ENCODE measurements at regions not wholly inside any gene's neighbourhood (a gene's known extent, or its start where the extent isn't known, plus 50 kb on each side); places are given as distances from the start of the nearest gene placed in this dataset.

DNA sequence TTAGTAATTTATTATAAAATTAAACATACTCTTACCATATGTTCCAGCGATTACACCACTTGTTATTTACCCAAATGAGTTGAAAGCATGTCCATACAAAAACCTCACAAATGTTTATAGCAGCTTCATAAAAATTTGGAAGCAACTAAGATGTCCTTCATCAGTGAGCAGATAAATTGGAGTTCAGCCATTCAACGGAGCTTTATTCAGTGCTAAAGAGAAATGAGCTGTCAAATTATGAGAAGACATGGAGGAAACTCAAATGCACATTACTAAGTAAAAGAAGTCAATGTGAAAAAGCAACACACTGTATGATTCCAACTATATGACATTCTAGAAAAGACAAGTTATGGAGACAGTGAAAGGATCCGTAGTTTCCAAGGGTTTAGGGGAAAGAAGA, 606.7 kb upstream of the TMPRSS15 start:
- Histone ChIP-seq H4K91ac (ENCODE audit: low read depth, low read length) (no peak overlapping the region), H3K9me3 (ENCODE audit: insufficient read depth, low read depth, low read length) (no peaks in the 10 kb centered on the region), H3K4me3 (ENCODE audit: low read depth, low read length) (no peak overlapping the region), H3K14ac (ENCODE audit: low read length) (no peak overlapping the region), H3K9ac (ENCODE audit: low read length) (no peak overlapping the region), H4K12ac (ENCODE audit: low read depth, low read length) (no peak overlapping the region), H2AK5ac (ENCODE audit: low read length) (no peak overlapping the region), H3K79me2 (ENCODE audit: control insufficient read depth, insufficient read depth, low read length, poor library complexity) (no peaks in the 10 kb centered on the region), H3K23ac (ENCODE audit: low read length) (no peak overlapping the region), H3K4me2 (ENCODE audit: low read length) (no peak overlapping the region), H3K27me3 (ENCODE audit: insufficient read depth, low read length) (no peaks in the 10 kb centered on the region), H3K36me3 (ENCODE audit: control insufficient read depth in 1 of 2, insufficient read depth in 2 of 2, low read length in 2 of 2) (no peaks in the 10 kb centered on the region), H2AFZ (ENCODE audit: insufficient read depth, low read length, poor library complexity) (no peak overlapping the region), H3K27ac (ENCODE audit: low read depth, low read length) (no peak overlapping the region), H2BK120ac (ENCODE audit: insufficient read depth, low read length, poor library complexity) (no peak overlapping the region), H3K4ac (ENCODE audit: low read depth, low read length) (no peak overlapping the region), H2BK5ac (ENCODE audit: low read depth, low read length, poor library complexity) (no peak overlapping the region), H3K4me1 (ENCODE audit: control insufficient read depth in 1 of 2, insufficient read depth in 2 of 2, low read length in 2 of 2) (no peaks in the 10 kb centered on the region), H4K8ac (ENCODE audit: low read depth, low read length) (no peak overlapping the region), H3K18ac (ENCODE audit: low read length) (no peak overlapping the region), H3K79me1 (ENCODE audit: low read length) (no peaks in the 10 kb centered on the region), H2BK12ac (ENCODE audit: low read length) (no peak overlapping the region)
- WGBS (ENCODE audit: extremely low coverage, insufficient coverage, insufficient read length), result no CpG with 5 or more reads among the region's 3 CpGs
- DNase-seq, result no peak

- H3K4me3 ChIP-seq (ENCODE audit: low read depth, low read length), result no peak overlapping the region
- H4K8ac ChIP-seq (ENCODE audit: low read depth, low read length), result no peak overlapping the region
- no peak overlapping the region for H3K4ac ChIP-seq (ENCODE audit: low read depth, low read length)
- no peak overlapping the region for H3K18ac ChIP-seq (ENCODE audit: low read length)
- H2AK5ac ChIP-seq (ENCODE audit: low read length), result no peak overlapping the region
- H3K23ac ChIP-seq (ENCODE audit: low read length), result no peak overlapping the region
- no peak overlapping the region for H2BK12ac ChIP-seq (ENCODE audit: low read length)
- no peak overlapping the region for H2BK5ac ChIP-seq (ENCODE audit: low read depth, low read length, poor library complexity)
- H3K79me1 ChIP-seq (ENCODE audit: low read length), result no peaks in the 10 kb centered on the region
- H2AFZ ChIP-seq (ENCODE audit: insufficient read depth, low read length, poor library complexity), result no peak overlapping the region
- DNase-seq, result no peak
- no peak overlapping the region for H3K27ac ChIP-seq (ENCODE audit: low read depth, low read length)
- no peak overlapping the region for H3K9ac ChIP-seq (ENCODE audit: low read length)
- no peaks in the 10 kb centered on the region for H3K27me3 ChIP-seq (ENCODE audit: insufficient read depth, low read length)
- no CpG with 5 or more reads among the region's 2 CpGs for WGBS (ENCODE audit: extremely low coverage, insufficient coverage, insufficient read length)
- H3K36me3 ChIP-seq (ENCODE audit: control insufficient read depth in 1 of 2, insufficient read depth in 2 of 2, low read length in 2 of 2), result no peaks in the 10 kb centered on the region
- no peak overlapping the region for H3K14ac ChIP-seq (ENCODE audit: low read length)
- no peaks in the 10 kb centered on the region for H3K4me1 ChIP-seq (ENCODE audit: control insufficient read depth in 1 of 2, insufficient read depth in 2 of 2, low read length in 2 of 2)
- no peak overlapping the region for H4K12ac ChIP-seq (ENCODE audit: low read depth, low read length)
- no peak overlapping the region for H2BK120ac ChIP-seq (ENCODE audit: insufficient read depth, low read length, poor library complexity)
- H4K91ac ChIP-seq (ENCODE audit: low read depth, low read length), result no peak overlapping the region
- H3K4me2 ChIP-seq (ENCODE audit: low read length), result no peak overlapping the region
- H3K9me3 ChIP-seq (ENCODE audit: insufficient read depth, low read depth, low read length), result no peaks in the 10 kb centered on the region
- no peaks in the 10 kb centered on the region for H3K79me2 ChIP-seq (ENCODE audit: control insufficient read depth, insufficient read depth, low read length, poor library complexity)
Measured at GRCh38 chr21:19010996-19011395, 607.4 kb upstream of the TMPRSS15 start.

DNA sequence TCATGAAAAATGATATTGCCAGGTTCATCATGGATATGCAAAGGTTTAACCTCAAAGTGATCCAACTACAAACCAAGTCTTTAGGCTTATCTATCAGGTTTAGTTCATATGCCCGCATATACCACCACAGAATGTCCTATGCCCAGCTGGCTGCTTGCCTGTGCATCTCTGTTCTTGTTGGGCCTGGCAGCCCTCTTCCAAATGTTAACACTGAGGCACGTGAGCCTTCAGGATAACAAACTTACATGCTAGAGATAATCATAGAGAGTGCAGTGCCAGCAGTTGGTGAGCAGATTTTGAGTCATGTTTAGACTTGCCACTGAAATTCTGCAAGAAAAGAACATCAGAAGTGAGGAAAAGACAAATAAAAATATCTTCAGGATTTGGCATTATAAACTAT, 607.9 kb upstream of the TMPRSS15 start:
- Histone ChIP-seq H3K36me3 (ENCODE audit: control insufficient read depth in 1 of 2, insufficient read depth in 2 of 2, low read length in 2 of 2) (no peaks in the 10 kb centered on the region), H2AFZ (ENCODE audit: insufficient read depth, low read length, poor library complexity) (no peak overlapping the region), H3K4ac (ENCODE audit: low read depth, low read length) (no peak overlapping the region), H4K91ac (ENCODE audit: low read depth, low read length) (no peak overlapping the region), H3K79me2 (ENCODE audit: control insufficient read depth, insufficient read depth, low read length, poor library complexity) (no peaks in the 10 kb centered on the region), H3K9me3 (ENCODE audit: insufficient read depth, low read depth, low read length) (no peaks in the 10 kb centered on the region), H3K9ac (ENCODE audit: low read length) (no peak overlapping the region), H3K4me1 (ENCODE audit: control insufficient read depth in 1 of 2, insufficient read depth in 2 of 2, low read length in 2 of 2) (no peaks in the 10 kb centered on the region), H4K8ac (ENCODE audit: low read depth, low read length) (no peak overlapping the region), H2AK5ac (ENCODE audit: low read length) (no peak overlapping the region), H3K4me3 (ENCODE audit: low read depth, low read length) (no peak overlapping the region), H2BK120ac (ENCODE audit: insufficient read depth, low read length, poor library complexity) (no peak overlapping the region), H3K27me3 (ENCODE audit: insufficient read depth, low read length) (no peaks in the 10 kb centered on the region), H2BK5ac (ENCODE audit: low read depth, low read length, poor library complexity) (no peak overlapping the region), H3K27ac (ENCODE audit: low read depth, low read length) (no peak overlapping the region), H2BK12ac (ENCODE audit: low read length) (no peak overlapping the region), H4K12ac (ENCODE audit: low read depth, low read length) (no peak overlapping the region), H3K4me2 (ENCODE audit: low read length) (no peak overlapping the region), H3K14ac (ENCODE audit: low read length) (no peak overlapping the region), H3K18ac (ENCODE audit: low read length) (no peak overlapping the region), H3K79me1 (ENCODE audit: low read length) (no peaks in the 10 kb centered on the region), H3K23ac (ENCODE audit: low read length) (no peak overlapping the region)
- DNase-seq, result no peak
- WGBS (ENCODE audit: extremely low coverage, insufficient coverage, insufficient read length), result no CpG with 5 or more reads among the region's 2 CpGs

GRCh38 chr21:19013916-19014315, 610.3 kb upstream of the TMPRSS15 start:
- Histone ChIP-seq H2BK12ac (ENCODE audit: low read length) (no peak overlapping the region), H4K12ac (ENCODE audit: low read depth, low read length) (no peak overlapping the region), H2AFZ (ENCODE audit: insufficient read depth, low read length, poor library complexity) (no peak overlapping the region), H3K4me2 (ENCODE audit: low read length) (no peak overlapping the region), H2BK120ac (ENCODE audit: insufficient read depth, low read length, poor library complexity) (no peak overlapping the region), H3K27ac (ENCODE audit: low read depth, low read length) (no peak overlapping the region), H3K36me3 (ENCODE audit: control insufficient read depth in 1 of 2, insufficient read depth in 2 of 2, low read length in 2 of 2) (no peaks in the 10 kb centered on the region), H3K18ac (ENCODE audit: low read length) (no peak overlapping the region), H3K4me1 (ENCODE audit: control insufficient read depth in 1 of 2, insufficient read depth in 2 of 2, low read length in 2 of 2) (no peaks in the 10 kb centered on the region), H3K23ac (ENCODE audit: low read length) (no peak overlapping the region), H3K79me1 (ENCODE audit: low read length) (no peaks in the 10 kb centered on the region), H3K27me3 (ENCODE audit: insufficient read depth, low read length) (no peaks in the 10 kb centered on the region), H3K9ac (ENCODE audit: low read length) (no peak overlapping the region), H4K91ac (ENCODE audit: low read depth, low read length) (no peak overlapping the region), H2AK5ac (ENCODE audit: low read length) (no peak overlapping the region), H4K8ac (ENCODE audit: low read depth, low read length) (no peak overlapping the region), H3K79me2 (ENCODE audit: control insufficient read depth, insufficient read depth, low read length, poor library complexity) (no peaks in the 10 kb centered on the region), H3K4me3 (ENCODE audit: low read depth, low read length) (no peak overlapping the region), H3K9me3 (ENCODE audit: insufficient read depth, low read depth, low read length) (no peaks in the 10 kb centered on the region), H3K14ac (ENCODE audit: low read length) (no peak overlapping the region), H3K4ac (ENCODE audit: low read depth, low read length) (no peak overlapping the region), H2BK5ac (ENCODE audit: low read depth, low read length, poor library complexity) (no peak overlapping the region)
- no CpG with 5 or more reads among the region's 3 CpGs for WGBS (ENCODE audit: extremely low coverage, insufficient coverage, insufficient read length)
- no peak for DNase-seq
